KMS-11 (cell line): ENCODE measurements at regions not wholly inside any gene's neighbourhood (a gene's known extent, or its start where the extent isn't known, plus 50 kb on each side); places are given as distances from the start of the nearest gene placed in this dataset.

ENCODE experiments used
- H2AFZ ChIP-seq: fragments of 200-600 bp; sonication (generic); 2 replicates; pipeline ENCODE4 v1.6.1; 2016; ENCODE audit warnings: antibody characterized with exemption, mixed run types, low read depth
- H3K27ac ChIP-seq: fragments of 200-600 bp; sonication (generic); 2 replicates; pipeline ENCODE4 v1.6.1; 2016; ENCODE audit warnings: mild to moderate bottlenecking, mixed run types
- H3K27me3 ChIP-seq: fragments of 200-600 bp; sonication (generic); 2 replicates; pipeline ENCODE4 v1.6.1; 2017; ENCODE audit warnings: mild to moderate bottlenecking, low read depth, mixed run types, moderate library complexity; ENCODE audit not compliant: insufficient read depth
- H3K36me3 ChIP-seq: fragments of 200-600 bp; sonication (generic); 2 replicates; pipeline ENCODE4 v1.6.1; 2017; ENCODE audit warnings: mild to moderate bottlenecking, mixed run types; ENCODE audit not compliant: insufficient read depth
- H3K4me1 ChIP-seq: fragments of 200-600 bp; sonication (generic); 2 replicates; pipeline ENCODE4 v1.6.1; 2016; ENCODE audit warnings: mild to moderate bottlenecking, low read depth, mixed run types; ENCODE audit not compliant: poor library complexity, severe bottlenecking
- H3K4me2 ChIP-seq: fragments of 200-600 bp; sonication (generic); 2 replicates; pipeline ENCODE4 v1.7.0; 2016; ENCODE audit warnings: mild to moderate bottlenecking, mixed run types
- H3K4me3 ChIP-seq: fragments of 200-600 bp; sonication (generic); IDR thresholded peaks from 2 replicates; pipeline ENCODE4 v1.6.1; 2017; ENCODE audit warnings: low read depth, low read length, mixed read lengths; ENCODE audit not compliant: insufficient read depth
- H3K79me2 ChIP-seq: fragments of 200-600 bp; sonication (generic); 2 replicates; pipeline ENCODE4 v1.6.1; 2016; ENCODE audit warnings: low read depth, mixed run types; ENCODE audit not compliant: insufficient read depth
- H3K9ac ChIP-seq: fragments of 200-600 bp; sonication (generic); 2 replicates; pipeline ENCODE4 v1.6.1; 2016; ENCODE audit warnings: mild to moderate bottlenecking, mixed run types
- H4K20me1 ChIP-seq: fragments of 200-600 bp; sonication (generic); 2 replicates; pipeline ENCODE4 v1.6.1; 2016; ENCODE audit warnings: mild to moderate bottlenecking, mixed run types; ENCODE audit not compliant: insufficient read depth
- TF ChIP-seq, protein P1 (sequence below): fragments of 200-600 bp; sonication (generic); conservative IDR thresholded peaks from 2 replicates; pipeline ENCODE4 v1.6.1; 2017; ENCODE audit warnings: low read depth, mild to moderate bottlenecking, antibody characterized with exemption, low read length, moderate library complexity, mixed read lengths

DNA sequence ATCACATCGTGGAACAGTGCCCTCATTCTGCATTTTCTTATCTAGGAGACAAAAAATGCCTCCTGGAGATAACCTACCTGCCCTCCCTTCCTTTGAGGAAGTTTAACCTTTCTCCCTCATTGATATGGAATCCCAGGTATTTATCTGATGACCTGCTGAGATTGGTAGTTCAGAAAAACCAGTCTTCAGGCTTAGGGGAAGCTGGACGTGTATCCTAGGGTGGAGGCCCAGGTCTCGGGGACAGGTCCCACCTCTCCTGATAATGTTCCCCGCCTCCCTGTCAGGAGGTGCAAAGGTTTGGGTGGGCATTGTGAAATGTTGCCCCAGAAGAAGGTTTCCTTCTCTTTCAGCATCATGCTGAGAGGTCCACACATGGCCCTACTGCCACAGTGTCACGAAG, 186.9 kb upstream of the NAV2 start:
- Histone ChIP-seq H3K36me3 (no peaks in the 10 kb centered on the region), H3K4me2 (no peak overlapping the region), H3K9ac (no peak overlapping the region), H4K20me1 (no peaks in the 10 kb centered on the region), H3K27me3 (no peaks in the 10 kb centered on the region), H3K4me3 (no peak overlapping the region), H3K79me2 (no peaks in the 10 kb centered on the region; the same call in 1 of the 2 replicates), H2AFZ (no peak overlapping the region), H3K27ac (no peak overlapping the region), H3K4me1 (peaks cover 6% of the 10 kb centered on the region)
- TF ChIP-seq, protein P1, sequence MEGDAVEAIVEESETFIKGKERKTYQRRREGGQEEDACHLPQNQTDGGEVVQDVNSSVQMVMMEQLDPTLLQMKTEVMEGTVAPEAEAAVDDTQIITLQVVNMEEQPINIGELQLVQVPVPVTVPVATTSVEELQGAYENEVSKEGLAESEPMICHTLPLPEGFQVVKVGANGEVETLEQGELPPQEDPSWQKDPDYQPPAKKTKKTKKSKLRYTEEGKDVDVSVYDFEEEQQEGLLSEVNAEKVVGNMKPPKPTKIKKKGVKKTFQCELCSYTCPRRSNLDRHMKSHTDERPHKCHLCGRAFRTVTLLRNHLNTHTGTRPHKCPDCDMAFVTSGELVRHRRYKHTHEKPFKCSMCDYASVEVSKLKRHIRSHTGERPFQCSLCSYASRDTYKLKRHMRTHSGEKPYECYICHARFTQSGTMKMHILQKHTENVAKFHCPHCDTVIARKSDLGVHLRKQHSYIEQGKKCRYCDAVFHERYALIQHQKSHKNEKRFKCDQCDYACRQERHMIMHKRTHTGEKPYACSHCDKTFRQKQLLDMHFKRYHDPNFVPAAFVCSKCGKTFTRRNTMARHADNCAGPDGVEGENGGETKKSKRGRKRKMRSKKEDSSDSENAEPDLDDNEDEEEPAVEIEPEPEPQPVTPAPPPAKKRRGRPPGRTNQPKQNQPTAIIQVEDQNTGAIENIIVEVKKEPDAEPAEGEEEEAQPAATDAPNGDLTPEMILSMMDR: no peak

DNA sequence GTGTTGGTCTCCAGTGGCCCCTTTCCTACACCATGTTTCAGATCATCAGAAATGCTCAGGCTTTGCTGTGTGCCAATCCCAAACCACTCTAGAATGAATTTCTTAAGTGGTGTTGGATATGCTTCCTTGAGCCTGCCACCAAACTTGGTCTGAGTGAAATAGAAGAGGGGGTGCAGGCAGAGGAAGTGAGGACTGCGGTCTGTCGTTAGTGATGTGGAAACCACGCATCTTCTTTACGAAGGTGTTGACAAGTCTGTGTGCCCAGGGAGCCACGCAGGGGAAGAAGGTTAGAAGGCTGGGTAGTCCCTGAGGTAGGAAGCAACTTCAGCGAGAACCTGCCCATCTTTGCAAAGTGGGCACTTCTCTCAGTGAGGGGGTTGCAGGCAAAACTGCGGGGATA, 187.4 kb upstream of the NAV2 start:
- H4K20me1 ChIP-seq: no peaks in the 10 kb centered on the region
- H3K4me1 ChIP-seq: peaks cover 6% of the 10 kb centered on the region
- no peak overlapping the region for H3K9ac ChIP-seq
- TF ChIP-seq, protein P1: no peak
- H3K79me2 ChIP-seq: no peaks in the 10 kb centered on the region; the same call in 1 of the 2 replicates
- no peak overlapping the region for H2AFZ ChIP-seq
- no peaks in the 10 kb centered on the region for H3K36me3 ChIP-seq
- no peaks in the 10 kb centered on the region for H3K27me3 ChIP-seq
- no peak overlapping the region for H3K4me2 ChIP-seq
- H3K27ac ChIP-seq: no peak overlapping the region
- no peak overlapping the region for H3K4me3 ChIP-seq

DNA sequence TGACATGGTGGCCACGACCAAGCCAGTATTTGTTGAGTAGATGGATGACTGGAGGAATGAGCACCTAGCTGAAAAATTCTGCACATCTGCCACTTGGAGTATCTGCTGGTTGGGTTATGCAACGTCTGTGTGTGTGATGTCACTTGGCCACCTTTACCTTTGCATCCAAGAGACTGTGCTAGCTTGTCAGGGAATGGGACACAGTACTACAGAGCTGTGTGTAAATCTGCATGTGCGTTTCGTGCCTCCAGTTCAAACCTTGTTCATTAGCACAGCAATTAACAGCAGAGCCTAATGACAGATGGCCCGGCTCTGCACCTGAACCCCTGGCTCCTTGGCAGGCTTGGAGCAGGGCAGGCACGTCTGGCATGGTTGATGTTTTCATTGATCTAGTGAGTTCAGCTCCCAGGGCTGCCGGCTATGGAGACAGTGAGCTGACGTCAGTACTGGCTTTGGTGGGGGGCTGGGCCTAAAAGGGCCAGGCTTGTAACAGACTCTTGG, 188.4 kb upstream of the NAV2 start:
- H3K27ac ChIP-seq: no peak overlapping the region

DNA sequence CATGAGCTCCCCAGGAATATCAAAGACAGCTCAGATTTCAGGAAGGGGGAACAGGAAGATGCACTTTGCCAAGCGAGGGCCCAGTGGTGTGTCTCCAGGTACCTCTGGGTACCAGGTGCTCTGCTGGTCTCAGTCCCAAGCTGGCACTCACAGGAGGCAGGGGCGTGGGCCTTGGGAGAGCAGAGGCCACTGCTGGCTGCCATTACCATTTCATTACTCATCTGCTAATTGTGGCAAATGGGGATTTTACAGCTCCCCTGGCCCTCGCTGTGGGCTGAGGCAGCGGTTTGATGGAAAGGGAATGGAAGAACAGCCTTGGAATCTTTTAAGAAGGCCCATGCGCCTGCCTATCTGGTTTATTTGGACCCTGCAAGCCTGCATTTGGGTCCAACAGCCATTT, 192.0 kb upstream of the NAV2 start:
- Histone ChIP-seq H2AFZ (no peak overlapping the region), H3K4me2 (no peak overlapping the region), H3K36me3 (no peaks in the 10 kb centered on the region), H3K4me1 (peaks cover 50% of the 10 kb centered on the region), H3K4me3 (no peak overlapping the region), H3K27ac (no peak overlapping the region), H4K20me1 (no peaks in the 10 kb centered on the region), H3K79me2 (no peaks in the 10 kb centered on the region; the same call in 1 of the 2 replicates), H3K9ac (no peak overlapping the region), H3K27me3 (no peaks in the 10 kb centered on the region)
- TF ChIP-seq, protein P1: no peak

More for the DNA sequence above, 188.4 kb upstream of the NAV2 start:
- no peak overlapping the region for H2AFZ ChIP-seq
- no peaks in the 10 kb centered on the region for H4K20me1 ChIP-seq
- no peaks in the 10 kb centered on the region for H3K36me3 ChIP-seq
- no peak overlapping the region for H3K4me2 ChIP-seq
- no peaks in the 10 kb centered on the region for H3K27me3 ChIP-seq
- H3K4me3 ChIP-seq: no peak overlapping the region
- H3K4me1 ChIP-seq: peaks cover 15% of the 10 kb centered on the region
- TF ChIP-seq, protein P1: no peak
- no peaks in the 10 kb centered on the region; the same call in 1 of the 2 replicates for H3K79me2 ChIP-seq
- H3K9ac ChIP-seq: no peak overlapping the region
